ENCODE measurements at regions not wholly inside any gene's neighbourhood (a gene's known extent, or its start where the extent isn't known, plus 50 kb on each side); places are given as distances from the start of the nearest gene placed in this dataset.

DNA sequence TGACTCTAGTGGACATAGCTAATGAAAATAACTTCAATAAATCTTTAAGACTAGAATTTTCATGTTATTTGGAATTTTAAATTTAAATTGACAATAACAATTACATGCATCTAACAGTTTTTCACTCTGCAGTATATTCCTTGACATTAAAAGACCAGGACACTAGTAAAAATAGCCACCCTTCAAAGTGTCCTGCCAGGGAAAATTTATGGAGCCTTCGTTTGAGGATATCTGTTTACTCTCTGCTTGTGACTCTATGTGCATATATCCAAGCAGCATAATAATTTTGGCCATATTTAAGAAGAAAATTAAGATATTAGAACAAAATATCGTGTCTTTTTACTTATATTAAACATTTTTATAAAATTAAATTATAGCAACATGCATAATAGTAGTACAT is 58.8 kb upstream of the NKAIN2 start:
- CTCF ChIA-PET = no interaction called here

DNA sequence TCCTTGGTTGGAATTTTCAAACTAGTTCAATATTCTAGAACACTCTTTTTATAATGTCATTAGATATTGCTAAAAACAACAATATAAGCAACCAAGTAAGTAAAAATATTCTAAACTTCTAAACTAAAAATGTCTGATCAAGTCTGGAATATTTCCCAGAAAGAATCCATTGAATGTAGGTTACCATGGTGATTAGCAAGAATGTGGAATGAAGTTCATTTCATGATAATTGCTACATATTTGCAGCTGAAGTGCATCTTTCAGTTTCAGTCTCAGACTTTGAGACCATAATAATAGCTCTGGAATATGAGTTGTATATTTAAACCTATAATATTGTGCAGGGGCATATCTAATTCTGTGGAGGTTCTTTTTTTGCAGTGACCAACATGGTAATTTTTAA is 61.0 kb upstream of the NKAIN2 start:
- Histone ChIP-seq H3F3A (replicated peaks; ENCODE audit: insufficient read depth) (no peaks in the 10 kb centered on the region), H3K9ac (no peak overlapping the region), H3K27me3 (ENCODE audit: insufficient read depth) (no peaks in the 10 kb centered on the region), H3K4me2 (no peak overlapping the region), H2AFZ (ENCODE audit: low read depth) (no peak overlapping the region), H3K9me3 (no peaks in the 10 kb centered on the region; the same call in 1 of the 2 replicates), H3K36me3 (replicated peaks in 1 of 2; ENCODE audit: control insufficient read depth in 1 of 2, insufficient read depth in 2 of 2, low read length in 1 of 2) (no peaks in the 10 kb centered on the region), H3K79me2 (ENCODE audit: insufficient read depth) (no peaks in the 10 kb centered on the region), H3K4me1 (ENCODE audit: control insufficient read depth in 1 of 2, insufficient read depth in 2 of 2, low read depth in 1 of 2, low read length in 1 of 2) (no peaks in the 10 kb centered on the region), H3K4me3 (ENCODE audit: low read depth in 2 of 2, low read length in 1 of 2) (no peak overlapping the region), H3K27ac (ENCODE audit: low read depth in 2 of 2, low read length in 1 of 2) (no peak overlapping the region), H3K9me2 (no peaks in the 10 kb centered on the region), H4K20me1 (ENCODE audit: insufficient read depth) (no peaks in the 10 kb centered on the region)
- no peak for DNase-seq
- POLR2A ChIA-PET = no interaction called here
- CTCF ChIA-PET = no interaction called here
- no peak for TF ChIP-seq RFX5 (IDR thresholded peaks at IDR 0.05; ENCODE audit: low read length)
- TF ChIP-seq MXI1 (IDR thresholded peaks at IDR 0.05; ENCODE audit: low read depth, low read length) = no peak
- no peak for TF ChIP-seq FOSL2 (IDR thresholded peaks at IDR 0.05; ENCODE audit: borderline replicate concordance, low read depth)
- TF ChIP-seq, protein P1, sequence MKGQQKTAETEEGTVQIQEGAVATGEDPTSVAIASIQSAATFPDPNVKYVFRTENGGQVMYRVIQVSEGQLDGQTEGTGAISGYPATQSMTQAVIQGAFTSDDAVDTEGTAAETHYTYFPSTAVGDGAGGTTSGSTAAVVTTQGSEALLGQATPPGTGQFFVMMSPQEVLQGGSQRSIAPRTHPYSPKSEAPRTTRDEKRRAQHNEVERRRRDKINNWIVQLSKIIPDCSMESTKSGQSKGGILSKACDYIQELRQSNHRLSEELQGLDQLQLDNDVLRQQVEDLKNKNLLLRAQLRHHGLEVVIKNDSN (IDR thresholded peaks at IDR 0.05; ENCODE audit: borderline replicate concordance, low read depth) = no peak
- TF ChIP-seq, protein P2, sequence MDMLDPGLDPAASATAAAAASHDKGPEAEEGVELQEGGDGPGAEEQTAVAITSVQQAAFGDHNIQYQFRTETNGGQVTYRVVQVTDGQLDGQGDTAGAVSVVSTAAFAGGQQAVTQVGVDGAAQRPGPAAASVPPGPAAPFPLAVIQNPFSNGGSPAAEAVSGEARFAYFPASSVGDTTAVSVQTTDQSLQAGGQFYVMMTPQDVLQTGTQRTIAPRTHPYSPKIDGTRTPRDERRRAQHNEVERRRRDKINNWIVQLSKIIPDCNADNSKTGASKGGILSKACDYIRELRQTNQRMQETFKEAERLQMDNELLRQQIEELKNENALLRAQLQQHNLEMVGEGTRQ (IDR thresholded peaks at IDR 0.05; ENCODE audit: borderline replicate concordance, low read depth, low read length) = no peak
- TF ChIP-seq ELF1 (IDR thresholded peaks at IDR 0.05) = no peak
- TF ChIP-seq TAF1 (IDR thresholded peaks at IDR 0.05; ENCODE audit: borderline replicate concordance, low read depth, low read length) = no peak
- no peak for TF ChIP-seq SIN3A (IDR thresholded peaks at IDR 0.05; ENCODE audit: borderline replicate concordance, low read depth, low read length)
- TF ChIP-seq, protein P3, sequence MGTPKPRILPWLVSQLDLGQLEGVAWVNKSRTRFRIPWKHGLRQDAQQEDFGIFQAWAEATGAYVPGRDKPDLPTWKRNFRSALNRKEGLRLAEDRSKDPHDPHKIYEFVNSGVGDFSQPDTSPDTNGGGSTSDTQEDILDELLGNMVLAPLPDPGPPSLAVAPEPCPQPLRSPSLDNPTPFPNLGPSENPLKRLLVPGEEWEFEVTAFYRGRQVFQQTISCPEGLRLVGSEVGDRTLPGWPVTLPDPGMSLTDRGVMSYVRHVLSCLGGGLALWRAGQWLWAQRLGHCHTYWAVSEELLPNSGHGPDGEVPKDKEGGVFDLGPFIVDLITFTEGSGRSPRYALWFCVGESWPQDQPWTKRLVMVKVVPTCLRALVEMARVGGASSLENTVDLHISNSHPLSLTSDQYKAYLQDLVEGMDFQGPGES (IDR thresholded peaks at IDR 0.05; ENCODE audit: low read depth, low read length) = no peak
- TF ChIP-seq TEAD4 (IDR thresholded peaks at IDR 0.05; ENCODE audit: borderline replicate concordance, insufficient read depth) = no peak
- no peak for TF ChIP-seq RXRA (IDR thresholded peaks at IDR 0.05; ENCODE audit: borderline replicate concordance, low read depth)
- TF ChIP-seq RCOR1 (IDR thresholded peaks at IDR 0.05; ENCODE audit: low read length) = no peak

More for the DNA sequence above, 58.8 kb upstream of the NKAIN2 start:
- no peak overlapping the region for H2AFZ ChIP-seq (ENCODE audit: low read depth)
- WGBS (ENCODE audit: low lambda C conversion rate) = 5% methylated on average over 2 of the region's 2 CpGs
- H3K4me1 ChIP-seq (ENCODE audit: control insufficient read depth in 1 of 2, insufficient read depth in 2 of 2, low read depth in 1 of 2, low read length in 1 of 2) = no peaks in the 10 kb centered on the region
- TF ChIP-seq SIN3A (IDR thresholded peaks at IDR 0.05; ENCODE audit: borderline replicate concordance, low read depth, low read length) (no peak), FOSL2 (IDR thresholded peaks at IDR 0.05; ENCODE audit: borderline replicate concordance, low read depth) (no peak), CHD2 (IDR thresholded peaks at IDR 0.05; ENCODE audit: low read length, partially characterized antibody) (no peak), EP300 (IDR thresholded peaks at IDR 0.05; ENCODE audit: borderline replicate concordance in 1 of 2, low read depth in 1 of 2, low read length in 1 of 2) (no peak), MEF2A (IDR thresholded peaks at IDR 0.05; ENCODE audit: borderline replicate concordance, low read depth) (no peak), NRF1 (IDR thresholded peaks at IDR 0.05; ENCODE audit: low read depth, low read length) (no peak), FOXM1 (IDR thresholded peaks at IDR 0.05; ENCODE audit: low read depth) (no peak), GABPA (IDR thresholded peaks at IDR 0.05; ENCODE audit: low read depth) (no peak), SMC3 (IDR thresholded peaks at IDR 0.05; ENCODE audit: low read depth, low read length) (no peak), RAD21 (IDR thresholded peaks at IDR 0.05; ENCODE audit: low read length) (no peak), TEAD4 (IDR thresholded peaks at IDR 0.05; ENCODE audit: borderline replicate concordance, insufficient read depth) (no peak), GATA2 (CRISPR knock-in tag; IDR thresholded peaks at IDR 0.05) (no peak), JUND (IDR thresholded peaks at IDR 0.05) (no peak)
- TF ChIP-seq, protein P4, sequence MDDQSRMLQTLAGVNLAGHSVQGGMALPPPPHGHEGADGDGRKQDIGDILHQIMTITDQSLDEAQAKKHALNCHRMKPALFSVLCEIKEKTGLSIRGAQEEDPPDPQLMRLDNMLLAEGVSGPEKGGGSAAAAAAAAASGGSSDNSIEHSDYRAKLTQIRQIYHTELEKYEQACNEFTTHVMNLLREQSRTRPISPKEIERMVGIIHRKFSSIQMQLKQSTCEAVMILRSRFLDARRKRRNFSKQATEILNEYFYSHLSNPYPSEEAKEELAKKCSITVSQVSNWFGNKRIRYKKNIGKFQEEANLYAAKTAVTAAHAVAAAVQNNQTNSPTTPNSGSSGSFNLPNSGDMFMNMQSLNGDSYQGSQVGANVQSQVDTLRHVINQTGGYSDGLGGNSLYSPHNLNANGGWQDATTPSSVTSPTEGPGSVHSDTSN (IDR thresholded peaks at IDR 0.05) = no peak
- TF ChIP-seq, protein P5, sequence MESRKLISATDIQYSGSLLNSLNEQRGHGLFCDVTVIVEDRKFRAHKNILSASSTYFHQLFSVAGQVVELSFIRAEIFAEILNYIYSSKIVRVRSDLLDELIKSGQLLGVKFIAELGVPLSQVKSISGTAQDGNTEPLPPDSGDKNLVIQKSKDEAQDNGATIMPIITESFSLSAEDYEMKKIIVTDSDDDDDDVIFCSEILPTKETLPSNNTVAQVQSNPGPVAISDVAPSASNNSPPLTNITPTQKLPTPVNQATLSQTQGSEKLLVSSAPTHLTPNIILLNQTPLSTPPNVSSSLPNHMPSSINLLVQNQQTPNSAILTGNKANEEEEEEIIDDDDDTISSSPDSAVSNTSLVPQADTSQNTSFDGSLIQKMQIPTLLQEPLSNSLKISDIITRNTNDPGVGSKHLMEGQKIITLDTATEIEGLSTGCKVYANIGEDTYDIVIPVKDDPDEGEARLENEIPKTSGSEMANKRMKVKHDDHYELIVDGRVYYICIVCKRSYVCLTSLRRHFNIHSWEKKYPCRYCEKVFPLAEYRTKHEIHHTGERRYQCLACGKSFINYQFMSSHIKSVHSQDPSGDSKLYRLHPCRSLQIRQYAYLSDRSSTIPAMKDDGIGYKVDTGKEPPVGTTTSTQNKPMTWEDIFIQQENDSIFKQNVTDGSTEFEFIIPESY (IDR thresholded peaks at IDR 0.05; ENCODE audit: borderline replicate concordance, low read depth) = no peak
- TF ChIP-seq, protein P2 (IDR thresholded peaks at IDR 0.05; ENCODE audit: borderline replicate concordance, low read depth, low read length) = no peak
- H3K79me2 ChIP-seq (ENCODE audit: insufficient read depth) = no peaks in the 10 kb centered on the region
- no peaks in the 10 kb centered on the region for H3F3A ChIP-seq (replicated peaks; ENCODE audit: insufficient read depth)
- no peaks in the 10 kb centered on the region for H3K9me2 ChIP-seq
- H3K4me2 ChIP-seq = no peak overlapping the region
- no peaks in the 10 kb centered on the region; the same call in 1 of the 2 replicates for H3K9me3 ChIP-seq
- H4K20me1 ChIP-seq (ENCODE audit: insufficient read depth) = no peaks in the 10 kb centered on the region
- no peaks in the 10 kb centered on the region for H3K27me3 ChIP-seq (ENCODE audit: insufficient read depth)
- H3K4me3 ChIP-seq (ENCODE audit: low read depth in 2 of 2, low read length in 1 of 2) = no peak overlapping the region
- no peak overlapping the region for H3K9ac ChIP-seq
- no peak for DNase-seq
- no peak overlapping the region for H3K27ac ChIP-seq (ENCODE audit: low read depth in 2 of 2, low read length in 1 of 2)
- no peaks in the 10 kb centered on the region for H3K36me3 ChIP-seq (replicated peaks in 1 of 2; ENCODE audit: control insufficient read depth in 1 of 2, insufficient read depth in 2 of 2, low read length in 1 of 2)
- POLR2A ChIA-PET = no interaction called here
